AG04449 (cell line): ENCODE measurements at regions not wholly inside any gene's neighbourhood (a gene's known extent, or its start where the extent isn't known, plus 50 kb on each side); places are given as distances from the start of the nearest gene placed in this dataset.

Experiments
- CTCF ChIA-PET: fragments of 350-600 bp; formaldehyde crosslinking; extraction: SDS; loops from one replicate; lab custom pipeline; 2021; ENCODE audit warnings: antibody characterized with exemption; lab: Yijun Ruan, JAX
- POLR2A ChIA-PET: fragments of 400-600, 350-600 bp; formaldehyde crosslinking; extraction: SDS; loops from one replicate; lab custom pipeline; 2020; ENCODE audit warnings: antibody characterized with exemption, inconsistent platforms; lab: Yijun Ruan, JAX
- DNase-seq: peaks from one replicate; pipeline ENCODE4 v3.0.0-alpha.2; 2010; ENCODE audit warnings: low read depth, low spot score
- H3K4me3 ChIP-seq: 2 replicates; pipeline ENCODE4 v1.5.1; 2011; ENCODE audit warnings: low read depth, mild to moderate bottlenecking, control low read depth, low read length
- CTCF ChIP-seq: IDR thresholded peaks from one replicate; pipeline ENCODE4 v1.5.1; 2011; ENCODE audit warnings: mild to moderate bottlenecking, moderate library complexity, low read length, control low read depth, inconsistent platforms; ENCODE audit not compliant: insufficient read depth; ENCODE audit errors: missing control alignments

- H3K4me3 ChIP-seq, result no peak overlapping the region
- POLR2A ChIA-PET, result no interaction called here
- TF ChIP-seq CTCF, result no peak
- CTCF ChIA-PET, result no interaction called here
- DNase-seq, result no peak
Observed at GRCh38 chr11:26014456-26015115, 317.3 kb upstream of the ANO3 start.

- CTCF ChIA-PET, result no interaction called here
Observed at GRCh38 chr11:26017322-26017860, 314.5 kb upstream of the ANO3 start.

GRCh38 chr11:26017903-26018302 lies 314.0 kb upstream of the ANO3 start:
- DNase-seq, result no peak
- no peak overlapping the region for H3K4me3 ChIP-seq
- ChIA-PET POLR2A (interaction anchor here (0.7 kb wide), 1 partner anchor 205 kb away, joined by 3 read pairs; no protein-coding TSS in a partner anchor), CTCF (no interaction called here)
- TF ChIP-seq CTCF, result no peak

More at GRCh38 chr11:26017322-26017860, 314.5 kb upstream of the ANO3 start:
- H3K4me3 ChIP-seq, result no peak overlapping the region
- no peak for DNase-seq
- POLR2A ChIA-PET, result interaction anchor here (0.7 kb wide), 1 partner anchor 205 kb away, joined by 3 read pairs; no protein-coding TSS in a partner anchor
- no peak for TF ChIP-seq CTCF

- no peak for DNase-seq
- CTCF ChIA-PET, result interaction anchor here (1.4 kb wide), 1 partner anchor 37 kb away, joined by 4 read pairs; no protein-coding TSS in a partner anchor
- H3K4me3 ChIP-seq, result no peak overlapping the region
- POLR2A ChIA-PET, result no interaction called here
- no peak for TF ChIP-seq CTCF
Observed at GRCh38 chr11:26018336-26018735, 313.6 kb upstream of the ANO3 start.

- ChIA-PET POLR2A (no interaction called here), CTCF (interaction anchor here (1.1 to 1.4 kb wide), 2 partner anchors 9 to 38 kb away, joined by 3 to 4 read pairs; no protein-coding TSS in a partner anchor)
- no peak for DNase-seq
- H3K4me3 ChIP-seq, result no peak overlapping the region
- no peak for TF ChIP-seq CTCF
Observed at GRCh38 chr11:26019386-26019785, 312.5 kb upstream of the ANO3 start.

- CTCF ChIA-PET, result no interaction called here
- no peak overlapping the region for H3K4me3 ChIP-seq
- POLR2A ChIA-PET, result no interaction called here
- no peak for TF ChIP-seq CTCF
- no peak for DNase-seq
Observed at GRCh38 chr11:26021017-26021416, 310.9 kb upstream of the ANO3 start.
